Islet precursor cell (in vitro differentiated cells): ENCODE measurements at regions not wholly inside any gene's neighbourhood (a gene's known extent, or its start where the extent isn't known, plus 50 kb on each side); places are given as distances from the start of the nearest gene placed in this dataset.
"Not testable (repeated sequence)": the region's sequence is repeated elsewhere in the genome, so short reads cannot be mapped to it uniquely, and the experiment has no call there.

ENCODE experiments used
- DNase-seq: peaks from one replicate; pipeline ENCODE4 v3.0.0-alpha.2; 2018

GRCh38 chr1:104488296-104489015, 738.8 kb downstream of the AMY1C start:
- no peak for DNase-seq

GRCh38 chr1:104526158-104526795, 776.6 kb downstream of the AMY1C start:
- no peak for DNase-seq

DNA sequence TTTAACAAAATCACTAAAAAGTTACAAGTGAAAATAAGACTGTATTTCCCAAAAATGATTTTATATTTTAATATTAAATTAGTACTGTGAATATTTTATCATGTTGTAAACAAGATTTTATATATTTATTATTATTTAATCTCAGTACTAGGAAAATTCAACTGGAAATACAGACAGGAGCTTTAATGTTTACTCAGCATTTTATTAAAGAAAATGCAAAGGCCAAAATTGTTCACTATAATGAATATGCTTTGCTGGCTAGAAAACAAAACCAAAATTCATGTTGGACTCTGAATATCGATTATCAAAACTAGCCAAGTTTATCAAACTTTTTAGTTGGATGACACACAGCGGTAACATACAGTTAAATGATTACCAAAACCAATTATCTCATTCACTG, 782.3 kb downstream of the AMY1C start:
- DNase-seq: no peak

DNA sequence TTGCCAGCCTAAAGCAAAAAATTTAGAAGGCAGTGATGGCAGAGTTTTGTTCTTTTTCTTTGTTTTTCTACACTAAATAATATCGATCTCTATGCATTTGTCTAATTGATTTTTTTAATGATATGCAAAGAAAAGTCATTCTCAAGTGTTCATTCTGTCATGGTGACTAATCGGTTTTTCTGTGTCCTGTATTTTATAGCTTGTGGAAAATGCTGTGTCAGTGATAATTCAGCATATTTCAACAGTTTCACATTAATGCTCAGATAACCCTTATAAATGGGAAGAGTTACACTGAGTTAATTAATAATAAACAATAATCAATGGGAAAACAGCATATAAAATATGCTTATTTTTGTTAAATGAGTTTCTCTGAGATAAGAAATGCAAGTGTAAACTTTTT, 824.9 kb downstream of the AMY1C start:
- no peak for DNase-seq

DNA sequence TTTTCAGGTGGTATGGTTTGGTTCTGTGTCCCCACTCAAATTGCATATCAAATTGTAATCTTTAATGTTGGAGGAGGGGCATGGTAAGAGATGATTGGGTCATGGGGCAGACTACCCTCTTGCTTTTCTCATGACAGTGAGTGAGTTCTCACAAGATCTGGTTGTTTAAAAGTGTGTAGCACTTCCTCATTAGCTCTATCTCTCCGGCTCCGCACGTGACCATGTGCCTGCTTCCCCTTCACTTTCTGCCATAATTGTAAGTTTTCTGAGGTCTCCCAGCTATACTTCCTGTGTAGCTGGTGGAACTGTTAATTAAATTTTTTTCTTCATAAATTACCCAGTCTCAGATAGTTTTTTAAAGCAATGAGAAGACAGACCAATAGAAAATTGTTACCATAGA, 843.2 kb downstream of the AMY1C start:
- DNase-seq: no peak

- DNase-seq: no peak
These were observed 843.9 kb downstream of the AMY1C start for GRCh38 chr1:104593413-104594187.

GRCh38 chr1:104617474-104617873, 867.8 kb downstream of the AMY1C start:
- DNase-seq: no peak

DNA sequence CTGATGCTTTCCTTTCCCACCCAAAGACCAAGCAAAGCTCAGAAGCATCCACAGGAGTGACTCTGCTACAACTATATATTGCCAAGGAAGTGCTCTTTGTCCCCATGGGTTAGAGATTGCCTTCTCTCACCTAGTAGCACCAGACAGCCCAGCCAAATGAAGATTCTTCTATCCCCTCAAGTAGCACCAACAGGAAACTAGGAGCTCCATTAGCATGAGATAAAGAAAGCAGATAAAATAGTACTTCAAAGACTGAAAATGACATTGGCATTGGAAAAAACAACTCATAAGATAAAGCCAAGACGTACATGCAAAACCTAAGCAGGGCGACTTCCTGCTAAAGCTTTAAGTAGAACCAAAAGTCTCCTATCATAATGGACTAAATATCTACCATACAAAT, 871.5 kb downstream of the AMY1C start:
- DNase-seq: no peak

DNA sequence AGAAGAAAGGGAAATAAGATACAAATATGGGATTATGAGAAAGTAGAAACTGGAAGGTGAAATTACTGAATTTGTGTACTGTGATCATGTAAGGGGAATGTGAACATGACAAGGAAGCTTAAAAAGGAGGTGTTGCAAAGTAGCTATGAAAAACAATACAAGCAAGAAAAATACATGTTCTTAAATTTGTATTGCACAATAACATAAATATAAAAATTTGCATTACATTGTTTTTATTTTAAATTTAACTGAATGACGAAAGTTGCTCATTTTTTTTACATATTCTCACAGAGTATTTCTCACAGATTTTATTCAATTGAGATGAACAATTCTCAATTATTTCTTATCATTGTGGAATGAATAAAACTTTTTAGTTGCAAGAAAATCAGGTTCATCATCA, 874.8 kb downstream of the AMY1C start:
- DNase-seq: no peak

GRCh38 chr1:104629589-104629988, 879.9 kb downstream of the AMY1C start:
- DNase-seq: no peak

DNA sequence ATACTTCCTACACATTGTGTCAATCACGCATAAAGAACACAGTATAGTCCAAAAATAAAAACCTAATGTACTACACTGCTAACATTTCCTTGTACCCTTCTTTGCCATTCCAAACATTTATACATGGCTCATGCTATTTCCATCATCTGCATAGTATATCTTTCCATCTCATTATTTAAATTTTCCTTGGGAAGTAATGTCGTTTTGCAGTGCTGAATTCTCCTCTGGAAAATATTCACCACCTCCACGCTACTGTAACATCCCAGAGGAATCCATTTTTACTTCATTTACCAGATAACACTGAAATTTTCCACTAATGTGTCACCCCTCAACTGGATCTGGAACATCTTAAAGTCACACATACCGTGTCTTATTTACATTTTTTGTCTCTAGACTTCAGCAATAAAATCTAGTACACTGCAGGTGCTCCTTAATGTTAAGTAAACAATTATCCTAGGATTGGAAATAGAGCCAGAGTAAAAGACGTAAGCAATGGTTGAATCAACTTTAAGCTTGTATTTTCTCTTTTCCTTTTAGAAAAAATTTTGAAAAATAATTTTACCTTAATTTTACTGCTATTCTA, 881.0 kb downstream of the AMY1C start:
- DNase-seq: no peak

DNA sequence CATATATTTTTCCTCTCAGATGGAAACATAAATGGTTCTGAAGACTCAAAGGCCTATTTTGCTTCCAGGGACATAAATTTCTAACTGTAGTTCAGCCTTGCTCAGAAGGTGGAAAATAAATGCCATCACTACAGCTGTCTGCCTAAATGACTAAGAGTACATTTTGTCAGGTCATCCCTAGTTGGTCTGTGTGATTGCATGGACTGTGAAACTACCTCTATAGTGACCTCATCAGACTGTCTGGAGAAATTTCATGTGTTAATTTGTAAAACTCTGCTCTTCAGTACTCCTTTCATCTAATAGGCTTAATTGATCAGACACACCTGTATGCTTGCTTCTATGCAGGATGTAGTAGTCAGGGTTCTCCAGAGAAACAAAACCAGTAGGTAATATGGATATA, 886.9 kb downstream of the AMY1C start:
- DNase-seq: no peak

DNA sequence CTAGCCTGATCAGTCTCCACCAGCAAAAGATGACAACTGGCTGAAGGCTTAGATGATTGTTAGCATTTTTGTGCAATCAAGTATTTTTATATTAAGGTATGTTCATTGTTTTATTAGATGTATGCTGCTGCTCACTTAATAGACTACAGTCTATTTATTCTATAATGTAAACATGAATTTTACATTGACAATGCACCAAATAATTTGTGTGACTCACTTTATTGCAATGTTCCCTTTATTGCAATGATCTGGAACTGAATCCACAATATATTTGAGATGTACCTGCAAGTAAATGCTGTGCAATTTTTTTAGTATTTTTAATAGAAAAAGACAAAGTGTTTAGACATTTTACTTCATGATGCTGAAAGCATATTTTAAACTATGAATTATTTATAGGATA, 896.5 kb downstream of the AMY1C start:
- no peak for DNase-seq

GRCh38 chr1:104648269-104648691, 898.6 kb downstream of the AMY1C start:
- no peak for DNase-seq

DNA sequence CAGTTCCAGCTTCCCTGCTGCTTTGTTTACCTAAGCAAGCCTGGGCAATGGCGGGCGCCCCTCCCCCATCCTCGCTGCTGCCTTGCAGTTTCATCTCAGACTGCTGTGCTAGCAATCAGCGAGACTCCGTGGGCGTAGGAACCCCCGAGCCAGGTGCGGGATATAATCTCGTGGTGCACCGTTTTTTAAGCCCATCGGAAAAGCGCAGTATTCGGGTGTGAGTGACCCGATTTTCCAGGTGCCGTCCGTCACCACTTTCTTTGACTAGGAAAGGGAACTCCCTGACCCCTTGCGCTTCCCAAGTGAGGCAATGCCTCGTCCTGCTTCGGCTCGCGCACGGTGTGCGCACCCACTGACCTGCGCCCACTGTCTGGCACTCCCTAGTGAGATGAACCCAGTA, 914.7 kb downstream of the AMY1C start:
- DNase-seq: not testable (repeated sequence)

DNA sequence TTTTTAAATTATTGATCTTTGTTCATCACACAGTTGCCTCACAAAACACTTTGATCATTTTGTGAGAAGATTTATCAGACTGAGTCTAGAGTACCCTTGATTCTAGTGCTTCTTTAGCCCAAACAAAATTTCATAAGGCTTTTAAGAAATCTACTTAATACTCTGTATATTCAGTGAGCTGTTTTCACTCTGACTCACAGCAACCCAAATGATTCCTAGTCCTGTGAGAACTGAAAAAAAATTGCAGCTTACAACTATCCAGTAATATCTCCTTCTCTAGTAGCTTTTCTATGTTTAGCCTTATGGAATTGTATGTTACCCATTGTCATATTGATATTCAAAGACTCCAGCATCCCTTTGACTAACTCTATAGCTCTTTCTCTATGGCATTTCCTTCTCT, 915.6 kb downstream of the AMY1C start:
- DNase-seq: no peak

DNA sequence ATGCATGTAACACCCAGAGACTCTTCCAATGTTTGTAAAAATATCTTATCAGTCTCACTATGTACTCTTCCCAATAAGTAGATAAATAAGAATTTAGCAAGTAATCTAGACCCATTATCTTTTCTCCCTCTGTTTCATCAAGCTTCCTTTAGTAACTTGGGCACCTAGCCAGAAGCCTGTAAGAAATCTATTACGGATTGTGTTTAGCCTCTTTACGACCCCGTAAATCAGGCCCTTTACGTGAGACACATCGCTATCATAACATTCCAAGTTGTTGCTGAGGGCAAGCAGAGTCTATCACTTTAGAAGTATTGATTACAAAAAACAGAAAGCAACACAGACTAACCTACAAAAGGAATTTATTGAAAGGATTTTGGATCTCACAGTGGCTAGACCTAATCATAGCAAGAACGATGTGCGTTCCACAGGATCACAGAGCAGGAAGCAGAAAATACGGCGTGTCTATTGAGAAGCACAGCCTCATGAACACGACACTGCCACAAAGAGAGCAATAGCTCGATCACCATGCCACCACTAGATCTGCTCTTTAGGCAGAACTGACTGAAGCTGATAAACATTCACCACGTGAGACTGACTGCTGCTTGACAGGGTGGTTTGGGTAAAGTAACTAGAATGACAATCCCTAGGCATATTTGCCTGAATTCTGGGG, 922.1 kb downstream of the AMY1C start:
- peak; percentile 64 for DNase-seq

GRCh38 chr1:104699433-104699832, 949.7 kb downstream of the AMY1C start:
- DNase-seq: no peak

DNA sequence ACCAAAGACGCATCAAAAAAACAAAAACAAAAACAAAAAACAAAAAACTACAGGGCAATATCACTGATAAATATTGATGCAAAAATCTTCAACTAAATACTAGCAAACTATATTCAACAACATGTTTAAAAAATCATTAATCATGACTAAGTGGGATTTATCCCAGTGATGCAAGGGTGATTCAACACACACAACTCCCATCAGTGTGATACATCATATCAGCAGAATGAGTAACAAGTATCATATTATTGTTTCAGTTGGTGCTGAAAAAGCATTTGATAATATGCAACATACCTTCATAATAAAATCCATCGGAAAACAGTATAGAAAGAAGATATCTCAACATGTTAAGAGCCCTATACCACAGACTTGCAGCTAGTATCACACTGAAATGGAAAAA, 953.0 kb downstream of the AMY1C start:
- DNase-seq: no peak

DNA sequence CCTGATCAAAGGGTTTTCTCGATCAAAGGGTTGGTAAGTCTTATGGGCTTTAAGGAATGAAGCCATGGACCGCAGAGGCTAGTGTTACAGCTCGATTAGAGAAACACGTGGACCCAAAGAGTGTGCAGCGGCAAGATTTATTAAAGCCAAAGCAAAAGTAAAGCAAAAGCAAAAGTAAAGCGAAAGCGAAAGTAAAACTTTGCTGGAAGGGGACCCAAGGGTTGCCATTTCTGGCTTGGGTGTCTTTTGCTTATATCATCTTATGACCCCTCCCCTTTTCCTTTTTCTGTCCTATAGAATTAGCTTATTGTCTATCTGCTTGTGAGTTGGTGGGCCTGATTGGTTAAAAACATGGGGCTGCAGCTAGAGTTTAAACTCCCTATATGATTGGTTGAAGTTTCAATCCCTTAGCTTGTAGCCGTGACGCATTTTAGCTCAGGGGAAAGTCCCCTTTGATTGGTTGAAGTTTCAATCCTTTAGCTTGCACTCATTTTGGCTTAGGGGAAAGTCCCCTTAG, 957.0 kb downstream of the AMY1C start:
- DNase-seq: no peak

DNA sequence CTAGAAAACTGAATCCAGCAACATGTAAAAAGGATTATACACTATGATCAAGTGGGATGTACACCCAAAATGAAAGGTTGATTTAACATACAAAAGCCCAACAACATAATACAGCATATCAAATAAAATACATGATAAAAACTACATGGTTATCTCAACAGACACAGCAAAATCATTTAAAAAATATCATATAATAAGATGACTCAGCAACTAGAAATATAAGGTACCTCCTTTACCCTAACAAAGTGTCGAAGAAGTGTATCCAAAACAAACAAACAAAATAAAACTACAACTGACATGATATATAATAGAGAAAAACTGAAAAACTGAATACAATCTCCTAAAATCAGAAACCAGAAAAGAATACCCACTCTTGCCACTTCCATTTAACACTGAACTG, 969.1 kb downstream of the AMY1C start:
- DNase-seq: no peak

- no peak for DNase-seq
These were observed 971.0 kb downstream of the AMY1C start for GRCh38 chr1:104720741-104721140.

GRCh38 chr1:104726917-104727316, 977.2 kb downstream of the AMY1C start:
- DNase-seq: no peak
